PFSK-1 (cell line): ENCODE measurements at regions not wholly inside any gene's neighbourhood (a gene's known extent, or its start where the extent isn't known, plus 50 kb on each side); places are given as distances from the start of the nearest gene placed in this dataset.

ENCODE experiments used
- FOXP2 ChIP-seq: optimal IDR thresholded peaks from 2 replicates; pipeline ENCODE3; 2011; ENCODE audit warnings: borderline replicate concordance, control low read depth, inconsistent platforms; ENCODE audit not compliant: insufficient read depth; ENCODE audit errors: extremely low read length, extremely low read depth
- POLR2AphosphoS5 ChIP-seq: IDR thresholded peaks from 2 replicates; pipeline ENCODE4 v1.6.1; 2012; ENCODE audit warnings: low read depth, mild to moderate bottlenecking, control low read depth, low read length, moderate library complexity
- REST ChIP-seq, 2 experiments: IDR thresholded peaks; 2 replicates each; pipeline versions ENCODE4 v1.6.1 to v1.8.0; 2011 to 2012; ENCODE audit warnings: low read depth in 2 of 2, low read length in 2 of 2, control low read depth in 1 of 2, inconsistent platforms in 1 of 2, mild to moderate bottlenecking in 1 of 2, moderate library complexity in 1 of 2; ENCODE audit not compliant: insufficient read depth in 1 of 2
- SIN3A ChIP-seq: IDR thresholded peaks from 2 replicates; pipeline ENCODE4 v1.6.1; 2012; ENCODE audit warnings: mild to moderate bottlenecking, low read length, moderate library complexity, borderline replicate concordance; ENCODE audit not compliant: insufficient read depth
- TAF1 ChIP-seq: IDR thresholded peaks from 2 replicates; pipeline ENCODE4 v1.6.1; 2012; ENCODE audit warnings: low read length, control low read depth, borderline replicate concordance; ENCODE audit not compliant: insufficient read depth

DNA sequence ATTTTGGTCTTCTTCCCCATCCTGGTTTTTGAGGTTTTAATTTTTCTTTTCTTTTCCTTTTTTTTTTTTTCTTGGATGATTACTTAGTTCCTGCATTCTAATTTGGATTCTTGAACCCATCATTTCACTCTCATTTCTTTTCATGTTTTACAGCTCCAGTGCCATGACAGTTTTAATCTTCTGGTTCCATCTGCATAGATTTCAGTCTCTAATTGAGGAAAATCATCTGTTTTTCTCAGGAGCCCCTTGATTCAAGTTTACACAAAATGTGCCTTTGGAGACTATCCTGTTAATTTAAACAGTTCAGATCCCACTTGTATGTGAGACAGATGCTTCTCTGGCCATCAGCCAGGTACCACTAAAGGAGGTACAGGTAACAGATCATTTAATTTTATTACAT is 379.9 kb downstream of the PIK3C3 start:
- TF ChIP-seq POLR2AphosphoS5: no peak
- TF ChIP-seq REST (IDR thresholded peaks at IDR 0.05; ENCODE audit: insufficient read depth in 1 of 2, low read depth in 2 of 2, low read length in 2 of 2): no peak
- TF ChIP-seq SIN3A: no peak
- TF ChIP-seq TAF1: no peak
- no peak for TF ChIP-seq FOXP2
